HepG2 (cell line): ENCODE measurements at regions not wholly inside any gene's neighbourhood (a gene's known extent, or its start where the extent isn't known, plus 50 kb on each side); places are given as distances from the start of the nearest gene placed in this dataset.

ENCODE experiments used
- AKAP8 ChIP-seq: sonication (generic); formaldehyde crosslinking; IDR thresholded peaks from 2 replicates; pipeline ENCODE4 v1.5.1; 2020; ENCODE audit warnings: mild to moderate bottlenecking, missing genetic modification reagents
- ATAD3A ChIP-seq: sonication (generic); formaldehyde crosslinking; IDR thresholded peaks from 2 replicates; pipeline ENCODE4 v1.4.0; 2020; ENCODE audit warnings: missing genetic modification reagents
- KDM1A ChIP-seq: IDR thresholded peaks from 2 replicates; pipeline ENCODE4 v1.6.1; 2016; ENCODE audit warnings: missing compliant biosample characterization
- NAIF1 ChIP-seq: sonication (generic); formaldehyde crosslinking; IDR thresholded peaks from 2 replicates; pipeline ENCODE4 v1.5.0; 2020; ENCODE audit warnings: mild to moderate bottlenecking, missing genetic modification reagents, borderline replicate concordance
- TF ChIP-seq, protein P1 (sequence below): sonication (generic); formaldehyde crosslinking; IDR thresholded peaks from 2 replicates; pipeline ENCODE4 v1.5.0; 2020; ENCODE audit warnings: mild to moderate bottlenecking, missing genetic modification reagents, borderline replicate concordance
- TF ChIP-seq, protein P2 (sequence below): sonication (generic); formaldehyde crosslinking; conservative IDR thresholded peaks from 2 replicates; pipeline ENCODE4 v1.8.0; 2022; ENCODE audit warnings: missing genetic modification reagents

DNA sequence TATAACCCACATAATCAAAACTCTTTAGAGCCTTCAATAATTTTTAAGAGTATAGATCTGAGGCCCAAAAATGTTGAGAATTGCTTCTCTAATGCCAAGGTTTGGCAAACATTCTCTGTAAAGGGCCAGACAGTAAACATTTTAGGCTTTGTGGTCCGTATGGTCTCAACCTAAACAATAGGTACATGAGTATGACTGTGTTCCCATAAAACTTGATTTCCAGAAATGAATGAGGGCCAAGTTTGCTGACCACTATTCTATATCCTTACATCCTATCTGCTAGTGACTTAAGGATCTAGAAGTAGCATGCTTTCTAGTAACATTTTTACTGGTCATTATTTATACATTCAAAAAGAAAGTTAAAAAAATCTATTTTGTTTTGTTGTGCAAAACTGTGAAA, 58.9 kb downstream of the MPP7 start (continued):
- TF ChIP-seq, protein P1, sequence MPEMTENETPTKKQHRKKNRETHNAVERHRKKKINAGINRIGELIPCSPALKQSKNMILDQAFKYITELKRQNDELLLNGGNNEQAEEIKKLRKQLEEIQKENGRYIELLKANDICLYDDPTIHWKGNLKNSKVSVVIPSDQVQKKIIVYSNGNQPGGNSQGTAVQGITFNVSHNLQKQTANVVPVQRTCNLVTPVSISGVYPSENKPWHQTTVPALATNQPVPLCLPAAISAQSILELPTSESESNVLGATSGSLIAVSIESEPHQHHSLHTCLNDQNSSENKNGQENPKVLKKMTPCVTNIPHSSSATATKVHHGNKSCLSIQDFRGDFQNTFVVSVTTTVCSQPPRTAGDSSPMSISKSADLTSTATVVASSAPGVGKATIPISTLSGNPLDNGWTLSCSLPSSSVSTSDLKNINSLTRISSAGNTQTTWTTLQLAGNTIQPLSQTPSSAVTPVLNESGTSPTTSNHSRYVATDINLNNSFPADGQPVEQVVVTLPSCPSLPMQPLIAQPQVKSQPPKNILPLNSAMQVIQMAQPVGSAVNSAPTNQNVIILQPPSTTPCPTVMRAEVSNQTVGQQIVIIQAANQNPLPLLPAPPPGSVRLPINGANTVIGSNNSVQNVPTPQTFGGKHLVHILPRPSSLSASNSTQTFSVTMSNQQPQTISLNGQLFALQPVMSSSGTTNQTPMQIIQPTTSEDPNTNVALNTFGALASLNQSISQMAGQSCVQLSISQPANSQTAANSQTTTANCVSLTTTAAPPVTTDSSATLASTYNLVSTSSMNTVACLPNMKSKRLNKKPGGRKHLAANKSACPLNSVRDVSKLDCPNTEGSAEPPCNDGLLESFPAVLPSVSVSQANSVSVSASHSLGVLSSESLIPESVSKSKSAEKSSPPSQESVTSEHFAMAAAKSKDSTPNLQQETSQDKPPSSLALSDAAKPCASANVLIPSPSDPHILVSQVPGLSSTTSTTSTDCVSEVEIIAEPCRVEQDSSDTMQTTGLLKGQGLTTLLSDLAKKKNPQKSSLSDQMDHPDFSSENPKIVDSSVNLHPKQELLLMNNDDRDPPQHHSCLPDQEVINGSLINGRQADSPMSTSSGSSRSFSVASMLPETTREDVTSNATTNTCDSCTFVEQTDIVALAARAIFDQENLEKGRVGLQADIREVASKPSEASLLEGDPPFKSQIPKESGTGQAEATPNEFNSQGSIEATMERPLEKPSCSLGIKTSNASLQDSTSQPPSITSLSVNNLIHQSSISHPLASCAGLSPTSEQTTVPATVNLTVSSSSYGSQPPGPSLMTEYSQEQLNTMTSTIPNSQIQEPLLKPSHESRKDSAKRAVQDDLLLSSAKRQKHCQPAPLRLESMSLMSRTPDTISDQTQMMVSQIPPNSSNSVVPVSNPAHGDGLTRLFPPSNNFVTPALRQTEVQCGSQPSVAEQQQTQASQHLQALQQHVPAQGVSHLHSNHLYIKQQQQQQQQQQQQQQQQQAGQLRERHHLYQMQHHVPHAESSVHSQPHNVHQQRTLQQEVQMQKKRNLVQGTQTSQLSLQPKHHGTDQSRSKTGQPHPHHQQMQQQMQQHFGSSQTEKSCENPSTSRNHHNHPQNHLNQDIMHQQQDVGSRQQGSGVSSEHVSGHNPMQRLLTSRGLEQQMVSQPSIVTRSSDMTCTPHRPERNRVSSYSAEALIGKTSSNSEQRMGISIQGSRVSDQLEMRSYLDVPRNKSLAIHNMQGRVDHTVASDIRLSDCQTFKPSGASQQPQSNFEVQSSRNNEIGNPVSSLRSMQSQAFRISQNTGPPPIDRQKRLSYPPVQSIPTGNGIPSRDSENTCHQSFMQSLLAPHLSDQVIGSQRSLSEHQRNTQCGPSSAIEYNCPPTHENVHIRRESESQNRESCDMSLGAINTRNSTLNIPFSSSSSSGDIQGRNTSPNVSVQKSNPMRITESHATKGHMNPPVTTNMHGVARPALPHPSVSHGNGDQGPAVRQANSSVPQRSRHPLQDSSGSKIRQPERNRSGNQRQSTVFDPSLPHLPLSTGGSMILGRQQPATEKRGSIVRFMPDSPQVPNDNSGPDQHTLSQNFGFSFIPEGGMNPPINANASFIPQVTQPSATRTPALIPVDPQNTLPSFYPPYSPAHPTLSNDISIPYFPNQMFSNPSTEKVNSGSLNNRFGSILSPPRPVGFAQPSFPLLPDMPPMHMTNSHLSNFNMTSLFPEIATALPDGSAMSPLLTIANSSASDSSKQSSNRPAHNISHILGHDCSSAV (CRISPR knock-in tag) = no peak
- no peak for TF ChIP-seq NAIF1 (CRISPR knock-in tag)
- no peak for TF ChIP-seq KDM1A (CRISPR knock-in tag)
- TF ChIP-seq, protein P2, sequence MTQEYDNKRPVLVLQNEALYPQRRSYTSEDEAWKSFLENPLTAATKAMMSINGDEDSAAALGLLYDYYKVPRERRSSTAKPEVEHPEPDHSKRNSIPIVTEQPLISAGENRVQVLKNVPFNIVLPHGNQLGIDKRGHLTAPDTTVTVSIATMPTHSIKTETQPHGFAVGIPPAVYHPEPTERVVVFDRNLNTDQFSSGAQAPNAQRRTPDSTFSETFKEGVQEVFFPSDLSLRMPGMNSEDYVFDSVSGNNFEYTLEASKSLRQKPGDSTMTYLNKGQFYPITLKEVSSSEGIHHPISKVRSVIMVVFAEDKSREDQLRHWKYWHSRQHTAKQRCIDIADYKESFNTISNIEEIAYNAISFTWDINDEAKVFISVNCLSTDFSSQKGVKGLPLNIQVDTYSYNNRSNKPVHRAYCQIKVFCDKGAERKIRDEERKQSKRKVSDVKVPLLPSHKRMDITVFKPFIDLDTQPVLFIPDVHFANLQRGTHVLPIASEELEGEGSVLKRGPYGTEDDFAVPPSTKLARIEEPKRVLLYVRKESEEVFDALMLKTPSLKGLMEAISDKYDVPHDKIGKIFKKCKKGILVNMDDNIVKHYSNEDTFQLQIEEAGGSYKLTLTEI (CRISPR knock-in tag) = no peak
- no peak for TF ChIP-seq ATAD3A
- TF ChIP-seq AKAP8 (CRISPR knock-in tag) = no peak
